ENCODE measurements at regions not wholly inside any gene's neighbourhood (a gene's known extent, or its start where the extent isn't known, plus 50 kb on each side); places are given as distances from the start of the nearest gene placed in this dataset.

DNA sequence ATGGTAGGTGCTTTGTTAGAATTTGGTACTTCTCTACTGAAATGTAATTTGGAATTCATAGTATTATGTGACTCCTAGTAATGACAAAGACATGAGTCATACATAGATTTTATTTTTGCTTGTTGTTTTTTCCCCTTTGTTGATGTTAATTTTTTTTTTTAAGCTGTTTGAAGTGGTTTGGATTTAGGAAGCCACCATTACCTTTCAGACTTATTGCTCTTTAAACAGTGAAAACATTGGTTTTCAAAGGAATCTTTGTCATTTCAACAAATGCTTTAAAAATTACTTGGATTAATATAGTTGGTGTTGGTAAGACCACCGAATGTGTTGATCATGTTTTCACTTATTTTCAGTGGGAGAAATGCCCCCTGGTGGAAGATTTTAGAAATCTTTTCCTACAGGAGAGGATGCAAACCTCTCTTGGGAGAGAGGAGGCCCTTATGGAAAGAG is 170.1 kb upstream of the PITX1 start:
- no peak overlapping the region for H3K4me3 ChIP-seq (ENCODE audit: low read length)
- H2AFZ ChIP-seq (ENCODE audit: low read length) = no peak overlapping the region
- H3K9ac ChIP-seq (ENCODE audit: low read length) = no peak overlapping the region
- H3K4me1 ChIP-seq (ENCODE audit: low read length) = no peaks in the 10 kb centered on the region
- H3K36me3 ChIP-seq (replicated peaks; ENCODE audit: insufficient read depth, low read length) = no peaks in the 10 kb centered on the region
- no peaks in the 10 kb centered on the region for H3K9me3 ChIP-seq (replicated peaks; ENCODE audit: insufficient read depth, low read length)
- no peaks in the 10 kb centered on the region for H3K79me2 ChIP-seq (ENCODE audit: low read length)
- no peaks in the 10 kb centered on the region for H3K9me2 ChIP-seq (replicated peaks; ENCODE audit: insufficient read depth, low read length)
- H4K20me1 ChIP-seq (ENCODE audit: insufficient read depth, low read length) = no peaks in the 10 kb centered on the region
- H3K4me2 ChIP-seq (ENCODE audit: low read depth, low read length) = no peak overlapping the region
- no peaks in the 10 kb centered on the region for H3K27me3 ChIP-seq (replicated peaks; ENCODE audit: insufficient read depth, low read length)
- H3K27ac ChIP-seq (ENCODE audit: low read length) = no peak overlapping the region
- no peaks in the 10 kb centered on the region for H3F3A ChIP-seq (ENCODE audit: insufficient read depth, low read length)
- DNase-seq = no peak
- TF ChIP-seq, protein P1, sequence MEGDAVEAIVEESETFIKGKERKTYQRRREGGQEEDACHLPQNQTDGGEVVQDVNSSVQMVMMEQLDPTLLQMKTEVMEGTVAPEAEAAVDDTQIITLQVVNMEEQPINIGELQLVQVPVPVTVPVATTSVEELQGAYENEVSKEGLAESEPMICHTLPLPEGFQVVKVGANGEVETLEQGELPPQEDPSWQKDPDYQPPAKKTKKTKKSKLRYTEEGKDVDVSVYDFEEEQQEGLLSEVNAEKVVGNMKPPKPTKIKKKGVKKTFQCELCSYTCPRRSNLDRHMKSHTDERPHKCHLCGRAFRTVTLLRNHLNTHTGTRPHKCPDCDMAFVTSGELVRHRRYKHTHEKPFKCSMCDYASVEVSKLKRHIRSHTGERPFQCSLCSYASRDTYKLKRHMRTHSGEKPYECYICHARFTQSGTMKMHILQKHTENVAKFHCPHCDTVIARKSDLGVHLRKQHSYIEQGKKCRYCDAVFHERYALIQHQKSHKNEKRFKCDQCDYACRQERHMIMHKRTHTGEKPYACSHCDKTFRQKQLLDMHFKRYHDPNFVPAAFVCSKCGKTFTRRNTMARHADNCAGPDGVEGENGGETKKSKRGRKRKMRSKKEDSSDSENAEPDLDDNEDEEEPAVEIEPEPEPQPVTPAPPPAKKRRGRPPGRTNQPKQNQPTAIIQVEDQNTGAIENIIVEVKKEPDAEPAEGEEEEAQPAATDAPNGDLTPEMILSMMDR (IDR thresholded peaks at IDR 0.05; ENCODE audit: low read length) = peak; percentile 42
- TF ChIP-seq EZH2phosphoT487 (IDR thresholded peaks at IDR 0.05; ENCODE audit: low read length) (no peak), EZH2 (optimal IDR thresholded peaks at IDR 0.05; ENCODE audit: low read depth, low read length) (no peak)

DNA sequence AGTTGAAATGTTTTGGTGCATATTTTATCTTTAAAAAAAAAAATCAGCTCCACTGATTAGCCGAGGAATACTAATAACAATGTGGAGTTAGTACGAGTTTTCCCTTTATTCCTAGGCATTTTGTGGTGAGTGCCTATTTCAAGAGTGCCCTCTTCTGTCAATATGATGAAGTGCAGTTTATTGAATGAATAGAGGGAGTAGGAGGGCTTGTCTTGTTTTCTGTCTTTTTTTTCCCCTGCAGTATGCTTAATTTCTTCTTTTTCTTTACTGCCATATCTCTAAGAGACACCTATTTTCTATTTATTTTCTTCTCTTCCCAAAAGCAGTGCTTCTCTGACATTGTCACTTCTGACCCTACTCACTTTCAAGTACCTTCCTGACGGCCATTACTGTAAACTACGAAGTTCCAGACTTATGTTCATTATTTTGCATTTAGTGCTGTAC is 169.6 kb upstream of the PITX1 start:
- Histone ChIP-seq H3K4me1 (ENCODE audit: low read length) (no peaks in the 10 kb centered on the region), H2AFZ (ENCODE audit: low read length) (no peak overlapping the region), H3F3A (ENCODE audit: insufficient read depth, low read length) (no peaks in the 10 kb centered on the region), H4K20me1 (ENCODE audit: insufficient read depth, low read length) (no peaks in the 10 kb centered on the region), H3K4me3 (ENCODE audit: low read length) (no peak overlapping the region), H3K27ac (ENCODE audit: low read length) (no peak overlapping the region), H3K27me3 (replicated peaks; ENCODE audit: insufficient read depth, low read length) (no peaks in the 10 kb centered on the region), H3K9me3 (replicated peaks; ENCODE audit: insufficient read depth, low read length) (no peaks in the 10 kb centered on the region), H3K79me2 (ENCODE audit: low read length) (no peaks in the 10 kb centered on the region), H3K4me2 (ENCODE audit: low read depth, low read length) (no peak overlapping the region), H3K9ac (ENCODE audit: low read length) (no peak overlapping the region), H3K36me3 (replicated peaks; ENCODE audit: insufficient read depth, low read length) (no peaks in the 10 kb centered on the region), H3K9me2 (replicated peaks; ENCODE audit: insufficient read depth, low read length) (no peaks in the 10 kb centered on the region)
- no peak for TF ChIP-seq EZH2 (optimal IDR thresholded peaks at IDR 0.05; ENCODE audit: low read depth, low read length)
- TF ChIP-seq EZH2phosphoT487 (IDR thresholded peaks at IDR 0.05; ENCODE audit: low read length) = no peak
- TF ChIP-seq, protein P1 (IDR thresholded peaks at IDR 0.05; ENCODE audit: low read length) = peak; percentile 61
- DNase-seq = peak; percentile 12

DNA sequence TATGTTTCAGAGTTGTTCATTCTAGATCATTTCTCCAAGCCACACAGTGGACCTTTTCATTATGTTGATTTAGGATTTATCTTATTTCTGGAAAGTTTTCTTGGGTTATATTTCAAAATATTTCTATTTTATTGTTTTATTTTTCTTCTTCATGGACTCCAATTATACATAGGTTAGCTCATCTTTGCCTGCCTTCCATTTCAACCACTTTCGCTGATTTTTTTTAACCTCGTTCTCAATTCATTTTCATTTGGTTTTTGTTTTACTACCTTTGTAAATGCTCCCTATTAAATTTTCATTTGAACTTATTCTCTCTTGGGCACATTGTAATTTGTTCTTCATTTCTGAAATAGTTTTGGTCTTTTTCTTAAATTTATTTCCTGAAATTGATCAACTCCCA is 169.0 kb upstream of the PITX1 start:
- H3K9me2 ChIP-seq (replicated peaks; ENCODE audit: insufficient read depth, low read length) = no peaks in the 10 kb centered on the region
- no peak overlapping the region for H3K9ac ChIP-seq (ENCODE audit: low read length)
- no peak overlapping the region for H3K4me2 ChIP-seq (ENCODE audit: low read depth, low read length)
- no peaks in the 10 kb centered on the region for H3K79me2 ChIP-seq (ENCODE audit: low read length)
- no peaks in the 10 kb centered on the region for H3K27me3 ChIP-seq (replicated peaks; ENCODE audit: insufficient read depth, low read length)
- H3K27ac ChIP-seq (ENCODE audit: low read length) = no peak overlapping the region
- no peak for DNase-seq
- no peak overlapping the region for H3K4me3 ChIP-seq (ENCODE audit: low read length)
- H3K4me1 ChIP-seq (ENCODE audit: low read length) = no peaks in the 10 kb centered on the region
- no peaks in the 10 kb centered on the region for H3K9me3 ChIP-seq (replicated peaks; ENCODE audit: insufficient read depth, low read length)
- no peaks in the 10 kb centered on the region for H3F3A ChIP-seq (ENCODE audit: insufficient read depth, low read length)
- H2AFZ ChIP-seq (ENCODE audit: low read length) = no peak overlapping the region
- TF ChIP-seq EZH2phosphoT487 (IDR thresholded peaks at IDR 0.05; ENCODE audit: low read length) (no peak), EZH2 (optimal IDR thresholded peaks at IDR 0.05; ENCODE audit: low read depth, low read length) (no peak)
- TF ChIP-seq, protein P1 (IDR thresholded peaks at IDR 0.05; ENCODE audit: low read length) = no peak
- no peaks in the 10 kb centered on the region for H3K36me3 ChIP-seq (replicated peaks; ENCODE audit: insufficient read depth, low read length)
- no peaks in the 10 kb centered on the region for H4K20me1 ChIP-seq (ENCODE audit: insufficient read depth, low read length)
